HepG2 (cell line): ENCODE measurements at regions not wholly inside any gene's neighbourhood (a gene's known extent, or its start where the extent isn't known, plus 50 kb on each side); places are given as distances from the start of the nearest gene placed in this dataset.
A peak's percentile ranks its signal among the peaks of the same experiment; 100 is the strongest.

ENCODE experiments used
- ATAC-seq: fragments of 200-7000 bp; cut with Tn5 transposase; 3 replicates; pipeline ENCODE4 v1.9.1; 2020; ENCODE audit warnings: mild to moderate bottlenecking, moderate library complexity
- BruUV-seq: library from RNA; stranded (reverse); fragments of 400-500 nt; replicated peaks from 2 replicates; lab custom pipeline; 2021; lab: Mats Ljungman, UMichigan
- CTCF ChIA-PET: fragments of 300-600 bp; formaldehyde crosslinking; extraction: SDS; loops from one replicate; lab custom pipeline; 2021; ENCODE audit warnings: low total read pairs, inconsistent platforms, low intra/inter-chr PET ratio; lab: Yijun Ruan, JAX
- POLR2A ChIA-PET: fragments of 350-600 bp; sonication (Branson Sonifier 250); formaldehyde crosslinking; loops from one replicate; lab custom pipeline; 2020; ENCODE audit warnings: antibody characterized with exemption, inconsistent platforms; lab: Yijun Ruan, JAX
- DNase-seq: peaks from one replicate; pipeline ENCODE4 v3.0.0-alpha.2; 2015; ENCODE audit warnings: low spot score
- FAIRE-seq: peaks from 3 replicates; lab custom pipeline; 2011; peaks lifted over from hg19 to GRCh38; lab: Jason Lieb, UNC
- H2AFZ ChIP-seq: one replicate; pipeline ENCODE4 v1.6.1; 2011; ENCODE audit warnings: low read length, inconsistent platforms
- H3K27ac ChIP-seq: fragments of 300-600 bp; 3 replicates; pipeline ENCODE4 v1.8.0; 2011; ENCODE audit warnings: mixed run types, mild to moderate bottlenecking, mixed read lengths, low read length, inconsistent platforms; ENCODE audit not compliant: insufficient read depth; ENCODE audit errors: extremely low read length
- H3K27me3 ChIP-seq, 2 experiments: fragments of 200-600 bp in 1 of 2; 2 replicates in 1 of 2; 3 replicates in 1 of 2; pipeline versions ENCODE4 v1.6.0 to v1.8.0; 2011; ENCODE audit warnings: low read length in 2 of 2, mild to moderate bottlenecking in 2 of 2, moderate library complexity in 2 of 2, inconsistent platforms in 1 of 2; ENCODE audit not compliant: insufficient read depth in 2 of 2, control insufficient read depth in 1 of 2
- H3K36me3 ChIP-seq, 2 experiments: fragments of 200-600 bp in 1 of 2; replicated peaks in 1 of 2; 2 replicates in 1 of 2; 3 replicates in 1 of 2; pipeline versions ENCODE4 v1.5.1 to v1.8.0; 2011; ENCODE audit warnings: low read length in 2 of 2, inconsistent platforms in 1 of 2; ENCODE audit not compliant: insufficient read depth in 2 of 2, control insufficient read depth in 1 of 2
- H3K4me1 ChIP-seq: 2 replicates; pipeline ENCODE4 v1.5.1; 2012; ENCODE audit warnings: low read length, inconsistent platforms; ENCODE audit not compliant: insufficient read depth
- H3K4me2 ChIP-seq: 2 replicates; pipeline ENCODE4 v1.6.0; 2011; ENCODE audit warnings: low read depth, low read length, inconsistent platforms
- H3K4me3 ChIP-seq, 3 experiments: fragments of 200-600 bp in 1 of 3; sonication (generic), shearing (Covaris generic) in 1 of 3; replicated peaks in 1 of 3; 2 replicates each; pipeline ENCODE4 v1.5.1; 2011 to 2016; ENCODE audit warnings: low read length in 3 of 3, inconsistent platforms in 2 of 3, low read depth in 2 of 3, mild to moderate bottlenecking in 2 of 3, control low read depth in 1 of 3, mixed read lengths in 1 of 3; ENCODE audit not compliant: insufficient read depth in 1 of 3
- H3K79me2 ChIP-seq: one replicate; pipeline ENCODE4 v1.6.1; 2011; ENCODE audit warnings: low read length, inconsistent platforms; ENCODE audit not compliant: insufficient read depth
- H3K9ac ChIP-seq: 2 replicates; pipeline ENCODE4 v1.6.0; 2011; ENCODE audit warnings: mild to moderate bottlenecking, low read depth, low read length, inconsistent platforms; ENCODE audit not compliant: insufficient read depth
- H3K9me3 ChIP-seq: 2 replicates; pipeline ENCODE4 v1.5.1; 2012; ENCODE audit warnings: mild to moderate bottlenecking, low read length
- H4K20me1 ChIP-seq: 2 replicates; pipeline ENCODE4 v1.6.0; 2011; ENCODE audit warnings: inconsistent platforms, mild to moderate bottlenecking, low read length, moderate library complexity; ENCODE audit not compliant: insufficient read depth
- CTCF ChIP-seq: sonication (generic); formaldehyde crosslinking; IDR thresholded peaks from 2 replicates; pipeline ENCODE4 v1.5.0; 2020; ENCODE audit warnings: mild to moderate bottlenecking, missing genetic modification reagents, moderate library complexity
- ESRRA ChIP-seq: sonication (generic); formaldehyde crosslinking; IDR thresholded peaks from 2 replicates; pipeline ENCODE4 v1.5.1; 2020; ENCODE audit warnings: mild to moderate bottlenecking, low read depth, missing genetic modification reagents
- HMG20A ChIP-seq: IDR thresholded peaks from 2 replicates; pipeline ENCODE4 v1.6.1; 2016; ENCODE audit warnings: borderline replicate concordance
- NFKB2 ChIP-seq: sonication (generic); formaldehyde crosslinking; IDR thresholded peaks from 2 replicates; pipeline ENCODE4 v1.4.0; 2020; ENCODE audit warnings: missing genetic modification reagents, borderline replicate concordance
- RBM39 ChIP-seq: fragments of 200-400 bp; formaldehyde crosslinking; IDR thresholded peaks from one replicate; pipeline ENCODE4 v1.6.1; 2018; ENCODE audit warnings: antibody characterized with exemption, mild to moderate bottlenecking, low read depth, low read length; ENCODE audit not compliant: poor library complexity, severe bottlenecking
- STAG1 ChIP-seq: sonication (generic); formaldehyde crosslinking; IDR thresholded peaks from 2 replicates; pipeline ENCODE4 v1.4.0; 2020; ENCODE audit warnings: missing genetic modification reagents
- ZNF879 ChIP-seq: sonication (generic); formaldehyde crosslinking; IDR thresholded peaks from 2 replicates; pipeline ENCODE4 v1.8.1; 2023; ENCODE audit warnings: missing genetic modification reagents
- WGBS: methylation state at CpG from one replicate; pipeline ENCODE4 v1.1.6; 2017; ENCODE audit warnings: low lambda C conversion rate; 5-methylcytosine and 5-hydroxymethylcytosine counted together
- in situ Hi-C: cut with HindIII; loops from 2 replicates; pipeline ENCODE4 v1.10.0; 2017; ENCODE audit warnings: low pct_unique_long_range_greater_than_20kb; ENCODE audit not compliant: extremely low pct_ligation_motif_present
- intact Hi-C: fragments of 100-400 bp; cut with micrococcal nuclease; formaldehyde crosslinking; loops from one replicate; pipeline ENCODE4 v1.10.0; 2022; ENCODE audit not compliant: unreplicated experiment
- TF ChIP-seq, protein P1 (sequence below): sonication (generic); formaldehyde crosslinking; IDR thresholded peaks from 2 replicates; pipeline ENCODE4 v1.5.0; 2020; ENCODE audit warnings: mild to moderate bottlenecking, missing genetic modification reagents
- TF ChIP-seq, protein P2 (sequence below): sonication (generic); formaldehyde crosslinking; IDR thresholded peaks from 2 replicates; pipeline ENCODE4 v1.4.0; 2020; ENCODE audit warnings: missing genetic modification reagents, mild to moderate bottlenecking, borderline replicate concordance
- TF ChIP-seq, protein P3 (sequence below): sonication (generic); formaldehyde crosslinking; IDR thresholded peaks from 2 replicates; pipeline ENCODE4 v1.5.1; 2020; ENCODE audit warnings: missing genetic modification reagents, mild to moderate bottlenecking, borderline replicate concordance

- TF ChIP-seq, protein P1, sequence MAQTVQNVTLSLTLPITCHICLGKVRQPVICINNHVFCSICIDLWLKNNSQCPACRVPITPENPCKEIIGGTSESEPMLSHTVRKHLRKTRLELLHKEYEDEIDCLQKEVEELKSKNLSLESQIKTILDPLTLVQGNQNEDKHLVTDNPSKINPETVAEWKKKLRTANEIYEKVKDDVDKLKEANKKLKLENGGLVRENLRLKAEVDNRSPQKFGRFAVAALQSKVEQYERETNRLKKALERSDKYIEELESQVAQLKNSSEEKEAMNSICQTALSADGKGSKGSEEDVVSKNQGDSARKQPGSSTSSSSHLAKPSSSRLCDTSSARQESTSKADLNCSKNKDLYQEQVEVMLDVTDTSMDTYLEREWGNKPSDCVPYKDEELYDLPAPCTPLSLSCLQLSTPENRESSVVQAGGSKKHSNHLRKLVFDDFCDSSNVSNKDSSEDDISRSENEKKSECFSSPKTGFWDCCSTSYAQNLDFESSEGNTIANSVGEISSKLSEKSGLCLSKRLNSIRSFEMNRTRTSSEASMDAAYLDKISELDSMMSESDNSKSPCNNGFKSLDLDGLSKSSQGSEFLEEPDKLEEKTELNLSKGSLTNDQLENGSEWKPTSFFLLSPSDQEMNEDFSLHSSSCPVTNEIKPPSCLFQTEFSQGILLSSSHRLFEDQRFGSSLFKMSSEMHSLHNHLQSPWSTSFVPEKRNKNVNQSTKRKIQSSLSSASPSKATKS (CRISPR knock-in tag): no peak
- TF ChIP-seq NFKB2: no peak
Measured at GRCh38 chr13:73850104-73850873, 283.9 kb downstream of the KLF12 start (continued).

DNA sequence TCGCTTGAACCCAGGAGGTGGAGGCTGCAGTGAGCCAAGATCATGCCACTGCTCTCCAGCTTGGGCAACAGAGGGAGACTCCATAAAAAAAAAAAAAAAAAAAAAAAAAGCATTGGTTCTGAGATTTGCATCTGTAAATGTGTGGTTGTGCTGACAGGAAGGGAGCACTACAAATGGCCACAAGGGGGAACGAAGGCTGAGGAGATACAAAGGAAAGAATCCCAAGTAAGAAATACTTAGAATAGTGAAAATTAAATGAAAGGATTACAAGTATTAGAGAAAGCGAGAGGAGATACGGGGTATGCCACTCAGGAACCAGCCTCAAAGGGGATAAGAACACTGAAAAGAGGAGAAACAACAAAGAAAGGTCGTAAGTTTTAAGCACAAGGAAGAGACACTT is 284.9 kb downstream of the KLF12 start:
- H3K9ac ChIP-seq: no peak overlapping the region
- no peak overlapping the region for H3K4me2 ChIP-seq
- FAIRE-seq (no peak), ATAC-seq (peak; percentile 74), DNase-seq (peak; percentile 17)
- H3K4me1 ChIP-seq: no peaks in the 10 kb centered on the region
- intact Hi-C loops (loop anchor here (1.0 to 10.0 kb wide), 2 partner anchors 438 to 796 kb away; no protein-coding TSS in a partner anchor), in situ Hi-C loops (loop anchor here (25.0 kb wide), 1 partner anchor 1363 kb away; no protein-coding TSS in a partner anchor)
- H3K9me3 ChIP-seq: no peaks in the 10 kb centered on the region
- no TSS peak for BruUV-seq
- H2AFZ ChIP-seq: no peak overlapping the region
- H3K79me2 ChIP-seq: no peaks in the 10 kb centered on the region
- no peaks in the 10 kb centered on the region for H4K20me1 ChIP-seq
- TF ChIP-seq ESRRA: no peak
- TF ChIP-seq, protein P2, sequence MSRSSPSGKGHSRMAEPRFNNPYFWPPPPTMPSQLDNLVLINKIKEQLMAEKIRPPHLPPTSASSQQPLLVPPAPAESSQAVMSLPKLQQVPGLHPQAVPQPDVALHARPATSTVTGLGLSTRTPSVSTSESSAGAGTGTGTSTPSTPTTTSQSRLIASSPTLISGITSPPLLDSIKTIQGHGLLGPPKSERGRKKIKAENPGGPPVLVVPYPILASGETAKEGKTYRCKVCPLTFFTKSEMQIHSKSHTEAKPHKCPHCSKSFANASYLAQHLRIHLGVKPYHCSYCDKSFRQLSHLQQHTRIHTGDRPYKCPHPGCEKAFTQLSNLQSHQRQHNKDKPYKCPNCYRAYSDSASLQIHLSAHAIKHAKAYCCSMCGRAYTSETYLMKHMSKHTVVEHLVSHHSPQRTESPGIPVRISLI: 0 out of 2 replicates have a peak, but pooled peaks have one; percentile 34
- no peak for TF ChIP-seq RBM39
- TF ChIP-seq HMG20A (CRISPR knock-in tag): no peak
- peak; percentile 48; the same call in 1 of the 2 replicates for TF ChIP-seq STAG1
- TF ChIP-seq, protein P3, sequence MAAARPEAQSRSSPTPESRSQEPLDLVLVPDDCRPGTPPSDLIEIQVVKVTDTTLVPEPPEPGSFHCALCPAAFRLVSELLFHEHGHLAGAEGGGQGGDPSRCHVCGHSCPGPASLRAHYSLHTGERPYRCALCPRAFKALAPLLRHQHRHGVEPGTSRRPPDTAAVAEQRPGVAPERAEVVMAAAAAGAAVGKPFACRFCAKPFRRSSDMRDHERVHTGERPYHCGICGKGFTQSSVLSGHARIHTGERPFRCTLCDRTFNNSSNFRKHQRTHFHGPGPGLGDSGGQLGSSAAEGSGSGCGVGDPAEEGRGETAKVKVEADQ (CRISPR knock-in tag): no peak
- TF ChIP-seq ZNF879: no peak
- TF ChIP-seq CTCF (CRISPR knock-in tag): peak; percentile 28; the same call in 1 of the 2 replicates
- ChIA-PET CTCF (no interaction called here), POLR2A (no interaction called here)
- no peak overlapping the region for H3K4me3 ChIP-seq
- 40% methylated on average over 5 of the region's 5 CpGs for WGBS
- no peaks in the 10 kb centered on the region for H3K27me3 ChIP-seq
- H3K36me3 ChIP-seq: 0 out of 5 replicates have a peak, but pooled peaks cover 0 to 3% of the 10 kb centered on the region in 2 experiments
- H3K27ac ChIP-seq: no peak overlapping the region
